ENCODE measurements at regions not wholly inside any gene's neighbourhood (a gene's known extent, or its start where the extent isn't known, plus 50 kb on each side); places are given as distances from the start of the nearest gene placed in this dataset.

- H3K4me3 ChIP-seq = no peak overlapping the region
Measured at GRCh38 chr10:123287594-123288247, 133.5 kb downstream of the BUB3 start.

GRCh38 chr10:123289432-123289831 lies 135.2 kb downstream of the BUB3 start:
- Histone ChIP-seq H3K27me3 (no peaks in the 10 kb centered on the region), H3K9ac (no peak overlapping the region), H3K4me1 (no peaks in the 10 kb centered on the region), H3K79me2 (ENCODE audit: low read depth) (no peaks in the 10 kb centered on the region), H3K4me3 (no peak overlapping the region), H3K27ac (no peak overlapping the region), H3K9me3 (ENCODE audit: low read depth) (no peaks in the 10 kb centered on the region), H3F3A (ENCODE audit: low read depth) (no peaks in the 10 kb centered on the region), H2AFZ (replicated peaks) (no peak overlapping the region), H4K20me1 (ENCODE audit: low read depth) (no peaks in the 10 kb centered on the region), H3K4me2 (no peak overlapping the region), H3K36me3 (no peaks in the 10 kb centered on the region)
- H3K4me1 Mint-ChIP-seq = no peaks in the 10 kb centered on the region
- no peak for DNase-seq (ENCODE audit: low spot score)
- peaks cover 2% of the 10 kb centered on the region for H3K9me3 Mint-ChIP-seq
- H3K36me3 Mint-ChIP-seq = no peaks in the 10 kb centered on the region
- no peak overlapping the region for H3K4me3 Mint-ChIP-seq
- peaks cover 2% of the 10 kb centered on the region for H3K27me3 Mint-ChIP-seq (ENCODE audit: insufficient read depth, low read depth)
- H3K27ac Mint-ChIP-seq = no peak overlapping the region
- no peak for TF ChIP-seq EZH2 (IDR thresholded peaks at IDR 0.05)
- TF ChIP-seq, protein P1, sequence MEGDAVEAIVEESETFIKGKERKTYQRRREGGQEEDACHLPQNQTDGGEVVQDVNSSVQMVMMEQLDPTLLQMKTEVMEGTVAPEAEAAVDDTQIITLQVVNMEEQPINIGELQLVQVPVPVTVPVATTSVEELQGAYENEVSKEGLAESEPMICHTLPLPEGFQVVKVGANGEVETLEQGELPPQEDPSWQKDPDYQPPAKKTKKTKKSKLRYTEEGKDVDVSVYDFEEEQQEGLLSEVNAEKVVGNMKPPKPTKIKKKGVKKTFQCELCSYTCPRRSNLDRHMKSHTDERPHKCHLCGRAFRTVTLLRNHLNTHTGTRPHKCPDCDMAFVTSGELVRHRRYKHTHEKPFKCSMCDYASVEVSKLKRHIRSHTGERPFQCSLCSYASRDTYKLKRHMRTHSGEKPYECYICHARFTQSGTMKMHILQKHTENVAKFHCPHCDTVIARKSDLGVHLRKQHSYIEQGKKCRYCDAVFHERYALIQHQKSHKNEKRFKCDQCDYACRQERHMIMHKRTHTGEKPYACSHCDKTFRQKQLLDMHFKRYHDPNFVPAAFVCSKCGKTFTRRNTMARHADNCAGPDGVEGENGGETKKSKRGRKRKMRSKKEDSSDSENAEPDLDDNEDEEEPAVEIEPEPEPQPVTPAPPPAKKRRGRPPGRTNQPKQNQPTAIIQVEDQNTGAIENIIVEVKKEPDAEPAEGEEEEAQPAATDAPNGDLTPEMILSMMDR (IDR thresholded peaks at IDR 0.05) = no peak
- TF ChIP-seq EZH2phosphoT487 (IDR thresholded peaks at IDR 0.05) = no peak

More at GRCh38 chr10:123287594-123288247, 133.5 kb downstream of the BUB3 start:
- Histone ChIP-seq H3K79me2 (ENCODE audit: low read depth) (no peaks in the 10 kb centered on the region), H3K4me2 (no peak overlapping the region), H3K4me1 (no peaks in the 10 kb centered on the region), H2AFZ (replicated peaks) (no peak overlapping the region), H4K20me1 (ENCODE audit: low read depth) (no peaks in the 10 kb centered on the region), H3K9me3 (ENCODE audit: low read depth) (no peaks in the 10 kb centered on the region), H3K27me3 (no peaks in the 10 kb centered on the region), H3F3A (ENCODE audit: low read depth) (no peaks in the 10 kb centered on the region), H3K9ac (no peak overlapping the region), H3K27ac (no peak overlapping the region), H3K36me3 (no peaks in the 10 kb centered on the region)
- Mint-ChIP-seq H3K36me3 (no peaks in the 10 kb centered on the region), H3K27me3 (ENCODE audit: insufficient read depth, low read depth) (no peaks in the 10 kb centered on the region), H3K9me3 (peaks cover 5% of the 10 kb centered on the region), H3K27ac (no peak overlapping the region), H3K4me3 (no peak overlapping the region), H3K4me1 (no peaks in the 10 kb centered on the region)
- no peak for DNase-seq (ENCODE audit: low spot score)
- TF ChIP-seq, protein P1 (IDR thresholded peaks at IDR 0.05) = no peak
- no peak for TF ChIP-seq EZH2 (IDR thresholded peaks at IDR 0.05)
- TF ChIP-seq EZH2phosphoT487 (IDR thresholded peaks at IDR 0.05) = no peak

DNA sequence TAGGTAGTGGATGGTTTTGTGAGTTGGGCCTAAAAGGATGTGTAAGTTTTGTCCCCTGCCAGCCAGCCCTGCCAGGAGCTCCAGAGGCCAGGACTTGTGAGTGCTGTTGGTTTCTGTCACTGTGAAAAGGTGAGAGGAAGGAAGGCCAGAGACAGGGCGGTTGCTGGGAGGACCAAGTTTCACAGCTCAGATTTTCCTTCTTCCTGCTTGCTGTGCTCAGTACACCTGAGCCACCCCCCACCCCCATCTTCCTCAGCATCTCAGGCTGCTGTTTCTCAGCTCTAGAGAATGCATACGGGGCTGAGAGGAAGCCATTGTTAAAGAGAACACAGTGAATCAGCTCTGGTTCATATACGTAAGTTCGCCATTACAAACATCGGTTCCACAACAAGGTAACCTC lies 139.9 kb downstream of the BUB3 start:
- Mint-ChIP-seq H3K27ac (no peak overlapping the region), H3K9me3 (no peaks in the 10 kb centered on the region), H3K36me3 (no peaks in the 10 kb centered on the region), H3K4me1 (no peaks in the 10 kb centered on the region), H3K27me3 (ENCODE audit: insufficient read depth, low read depth) (peaks cover 4% of the 10 kb centered on the region), H3K4me3 (no peak overlapping the region)
- H2AFZ ChIP-seq (replicated peaks) = no peak overlapping the region
- no peak overlapping the region for H3K9ac ChIP-seq
- DNase-seq (ENCODE audit: low spot score) = no peak
- no peaks in the 10 kb centered on the region for H4K20me1 ChIP-seq (ENCODE audit: low read depth)
- H3K9me3 ChIP-seq (ENCODE audit: low read depth) = no peaks in the 10 kb centered on the region
- H3K27me3 ChIP-seq = no peaks in the 10 kb centered on the region
- H3K36me3 ChIP-seq = no peaks in the 10 kb centered on the region
- no peak for TF ChIP-seq EZH2phosphoT487 (IDR thresholded peaks at IDR 0.05)
- no peaks in the 10 kb centered on the region for H3F3A ChIP-seq (ENCODE audit: low read depth)
- H3K4me3 ChIP-seq = no peak overlapping the region
- no peak overlapping the region for H3K4me2 ChIP-seq
- no peaks in the 10 kb centered on the region for H3K79me2 ChIP-seq (ENCODE audit: low read depth)
- H3K4me1 ChIP-seq = no peaks in the 10 kb centered on the region
- no peak overlapping the region for H3K27ac ChIP-seq

- H3K27me3 Mint-ChIP-seq (ENCODE audit: insufficient read depth, low read depth) = peaks cover 7% of the 10 kb centered on the region
- H3K4me3 Mint-ChIP-seq = no peak overlapping the region
- H3K4me1 ChIP-seq = no peaks in the 10 kb centered on the region
- TF ChIP-seq EZH2 (IDR thresholded peaks at IDR 0.05) (no peak), EZH2phosphoT487 (IDR thresholded peaks at IDR 0.05) (no peak)
- TF ChIP-seq, protein P1 (IDR thresholded peaks at IDR 0.05) = no peak
- no peak for DNase-seq (ENCODE audit: low spot score)
- H3K27me3 ChIP-seq = no peaks in the 10 kb centered on the region
- no peaks in the 10 kb centered on the region for H3K79me2 ChIP-seq (ENCODE audit: low read depth)
- no peak overlapping the region for H2AFZ ChIP-seq (replicated peaks)
- no peaks in the 10 kb centered on the region for H3K9me3 ChIP-seq (ENCODE audit: low read depth)
- H3K9ac ChIP-seq = no peak overlapping the region
- H3K4me1 Mint-ChIP-seq = no peaks in the 10 kb centered on the region
- H3F3A ChIP-seq (ENCODE audit: low read depth) = no peaks in the 10 kb centered on the region
- H4K20me1 ChIP-seq (ENCODE audit: low read depth) = no peaks in the 10 kb centered on the region
- H3K9me3 Mint-ChIP-seq = no peaks in the 10 kb centered on the region
- no peak overlapping the region for H3K4me3 ChIP-seq
- no peak overlapping the region for H3K27ac Mint-ChIP-seq
- H3K4me2 ChIP-seq = no peak overlapping the region
- no peaks in the 10 kb centered on the region for H3K36me3 Mint-ChIP-seq
- H3K36me3 ChIP-seq = no peaks in the 10 kb centered on the region
- H3K27ac ChIP-seq = no peak overlapping the region
Measured at GRCh38 chr10:123294886-123295285, 140.7 kb downstream of the BUB3 start.

Data from neural progenitor cell (in vitro differentiated cells).